ENCODE measurements at regions not wholly inside any gene's neighbourhood (a gene's known extent, or its start where the extent isn't known, plus 50 kb on each side); places are given as distances from the start of the nearest gene placed in this dataset.

DNA sequence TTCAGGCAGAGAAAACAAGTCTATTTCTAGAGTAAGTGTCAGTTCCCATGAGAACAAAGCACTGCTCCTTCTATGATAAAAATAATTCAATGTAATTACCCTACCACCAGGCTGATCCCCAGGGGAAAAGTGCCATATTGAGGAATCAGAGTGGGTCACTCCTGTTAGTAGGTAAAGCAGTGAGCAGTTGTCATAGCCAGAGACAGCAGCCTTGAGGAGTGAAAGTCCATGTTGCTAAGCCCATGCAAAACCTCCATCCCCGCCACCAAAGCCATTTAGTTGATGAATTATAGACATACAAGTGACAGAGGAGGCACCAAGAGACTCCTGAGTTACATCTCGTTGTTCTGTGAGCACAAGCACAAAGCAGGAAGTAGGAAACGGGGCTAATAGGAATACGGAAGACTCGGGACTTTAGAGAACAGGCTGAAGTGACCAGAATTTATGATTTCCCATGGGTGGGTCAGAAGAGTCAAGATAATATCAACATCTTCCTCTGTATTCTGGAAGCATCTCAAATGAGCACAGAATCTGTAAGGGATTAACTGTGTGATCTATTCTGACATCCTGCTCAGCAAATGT, 197.9 kb downstream of the MAFB start:
- H3K18ac ChIP-seq (ENCODE audit: extremely low read depth, low read length) = no peak overlapping the region
- no peaks in the 10 kb centered on the region for H3K23me2 ChIP-seq (ENCODE audit: low read depth, low read length)
- H3K4me2 ChIP-seq (ENCODE audit: insufficient read depth in 1 of 2, low read depth in 2 of 2, low read length in 2 of 2) = no peak overlapping the region
- no peaks in the 10 kb centered on the region for H3K4me1 ChIP-seq (replicated peaks in 1 of 4; ENCODE audit: control insufficient read depth in 3 of 4, insufficient read depth in 4 of 4, low read length in 3 of 4)
- H3K14ac ChIP-seq (ENCODE audit: insufficient read length) = no peak overlapping the region
- no peak overlapping the region for H4K5ac ChIP-seq (ENCODE audit: insufficient read length, low read depth, low read length)
- H3K9ac ChIP-seq (replicated peaks in 1 of 4; ENCODE audit: extremely low read depth in 1 of 4, low read depth in 3 of 4, low read length in 3 of 4) = no peak overlapping the region
- H2BK15ac ChIP-seq (ENCODE audit: low read length) = no peak overlapping the region
- H4K20me1 ChIP-seq (replicated peaks in 1 of 2; ENCODE audit: control insufficient read depth in 1 of 2, insufficient read depth in 2 of 2, low read length in 2 of 2) = no peaks in the 10 kb centered on the region
- no peak overlapping the region for H4K8ac ChIP-seq (ENCODE audit: extremely low read depth, insufficient read depth, low read length)
- ChIA-PET POLR2A (ENCODE audit: partially characterized antibody) (no interaction called here), CTCF (ENCODE audit: partially characterized antibody) (interaction anchor here (1.2 kb wide), 1 partner anchor 31 kb away, joined by 3 read pairs; no protein-coding TSS in a partner anchor)
- no peak overlapping the region for H3K23ac ChIP-seq (ENCODE audit: insufficient read length)
- no peaks in the 10 kb centered on the region for H3K79me1 ChIP-seq (ENCODE audit: low read depth, low read length)
- no peak overlapping the region for H2BK12ac ChIP-seq (ENCODE audit: low read depth, low read length)
- no peak overlapping the region for H2BK20ac ChIP-seq (ENCODE audit: low read length)
- WGBS, 2 experiments (ENCODE audit: extremely low coverage in 1 of 2, insufficient coverage in 1 of 2, insufficient read length in 1 of 2, insufficient replicate concordance in 2 of 2, low coverage in 1 of 2, low lambda C conversion rate in 2 of 2, missing lambda C conversion rate in 1 of 2) = 85% methylated on average over 5 of the region's 5 CpGs; no CpG with 5 or more reads in 1 of the 2 experiments
- no peak overlapping the region for H3K4ac ChIP-seq (replicated peaks; ENCODE audit: insufficient read length, low read depth, low read length)
- H3K79me2 ChIP-seq (ENCODE audit: control insufficient read depth in 1 of 2, insufficient read depth in 2 of 2, low read length in 2 of 2) = no peaks in the 10 kb centered on the region
- DNase-seq (ENCODE audit: low read depth in 1 of 2, low spot score in 2 of 2) = no peak
- H2BK120ac ChIP-seq (replicated peaks; ENCODE audit: low read depth, low read length) = no peak overlapping the region
- no peak overlapping the region for H3K4me3 ChIP-seq (ENCODE audit: extremely low read depth in 1 of 4, insufficient read depth in 2 of 4, low read depth in 3 of 4, low read length in 4 of 4)
- H4K91ac ChIP-seq (replicated peaks; ENCODE audit: insufficient read length, low read length) = no peak overlapping the region
- H3K27ac ChIP-seq (ENCODE audit: low read depth, low read length) = no peak overlapping the region
- no peak overlapping the region for H3K56ac ChIP-seq (replicated peaks; ENCODE audit: insufficient read length, low read depth, low read length)
- no peaks in the 10 kb centered on the region for H3K9me3 ChIP-seq (ENCODE audit: insufficient read depth in 2 of 2, low read depth in 1 of 2, low read length in 1 of 2)
- no peaks in the 10 kb centered on the region for H3K36me3 ChIP-seq (ENCODE audit: control insufficient read depth in 2 of 4, insufficient read depth in 4 of 4, low read length in 3 of 4)
- no peak overlapping the region for H2BK5ac ChIP-seq (ENCODE audit: low read depth, low read length)
- H3K27me3 ChIP-seq (replicated peaks in 1 of 4; ENCODE audit: control insufficient read depth in 3 of 4, extremely low read depth in 1 of 4, insufficient read depth in 3 of 4, low read length in 3 of 4) = no peaks in the 10 kb centered on the region
- H2AK5ac ChIP-seq (ENCODE audit: low read depth, low read length) = no peak overlapping the region
- H2AFZ ChIP-seq (ENCODE audit: low read length) = no peak overlapping the region
- no peak for FAIRE-seq
- TF ChIP-seq SIX5 (IDR thresholded peaks at IDR 0.05; ENCODE audit: low read depth, low read length) (no peak), CBX8 (IDR thresholded peaks at IDR 0.05; ENCODE audit: borderline replicate concordance, low read depth, low read length) (no peak), RFX5 (IDR thresholded peaks at IDR 0.05; ENCODE audit: borderline replicate concordance, low read depth, low read length) (no peak), NANOG (IDR thresholded peaks at IDR 0.05; ENCODE audit: insufficient read depth, low read depth, low read length, poor library complexity, severe bottlenecking) (no peak), CTBP2 (IDR thresholded peaks at IDR 0.05; ENCODE audit: borderline replicate concordance, insufficient read depth, insufficient read length, low read length) (no peak), GTF2F1 (IDR thresholded peaks at IDR 0.05; ENCODE audit: borderline replicate concordance, low read depth, low read length) (no peak), SP2 (IDR thresholded peaks at IDR 0.05; ENCODE audit: low read length) (no peak), SRF (IDR thresholded peaks at IDR 0.05; ENCODE audit: low read depth, low read length) (no peak), JUN (IDR thresholded peaks at IDR 0.05; ENCODE audit: low read depth, low read length) (no peak), YY1 (IDR thresholded peaks at IDR 0.05; ENCODE audit: low read depth, low read length) (no peak), PHF8 (conservative IDR thresholded peaks at IDR 0.05; ENCODE audit: low read depth, low read length) (no peak), POLR2AphosphoS5 (IDR thresholded peaks at IDR 0.05; ENCODE audit: low read depth, low read length) (no peak)
- TF ChIP-seq, protein P1, sequence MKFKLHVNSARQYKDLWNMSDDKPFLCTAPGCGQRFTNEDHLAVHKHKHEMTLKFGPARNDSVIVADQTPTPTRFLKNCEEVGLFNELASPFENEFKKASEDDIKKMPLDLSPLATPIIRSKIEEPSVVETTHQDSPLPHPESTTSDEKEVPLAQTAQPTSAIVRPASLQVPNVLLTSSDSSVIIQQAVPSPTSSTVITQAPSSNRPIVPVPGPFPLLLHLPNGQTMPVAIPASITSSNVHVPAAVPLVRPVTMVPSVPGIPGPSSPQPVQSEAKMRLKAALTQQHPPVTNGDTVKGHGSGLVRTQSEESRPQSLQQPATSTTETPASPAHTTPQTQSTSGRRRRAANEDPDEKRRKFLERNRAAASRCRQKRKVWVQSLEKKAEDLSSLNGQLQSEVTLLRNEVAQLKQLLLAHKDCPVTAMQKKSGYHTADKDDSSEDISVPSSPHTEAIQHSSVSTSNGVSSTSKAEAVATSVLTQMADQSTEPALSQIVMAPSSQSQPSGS (IDR thresholded peaks at IDR 0.05; ENCODE audit: low read length) = no peak
